Smooth muscle cell (in vitro differentiated cells): ENCODE measurements at regions not wholly inside any gene's neighbourhood (a gene's known extent, or its start where the extent isn't known, plus 50 kb on each side); places are given as distances from the start of the nearest gene placed in this dataset.

Experiments
- DNase-seq: peaks from one replicate; lab custom pipeline; 2025; ENCODE audit not compliant: unreplicated experiment; lab: John Stamatoyannopoulos, UW
- H2AFZ ChIP-seq: fragments of 200-600 bp; sonication (generic); 2 replicates; pipeline ENCODE4 v1.6.0; 2016; ENCODE audit warnings: antibody characterized with exemption, low read depth, mild to moderate bottlenecking
- H3F3A ChIP-seq: fragments of 200-600 bp; sonication (generic); 2 replicates; pipeline ENCODE4 v1.6.0; 2017; ENCODE audit warnings: antibody characterized with exemption, low read depth
- H3K27ac ChIP-seq: fragments of 200-600 bp; sonication (generic); 2 replicates; pipeline ENCODE4 v1.5.1; 2016; ENCODE audit warnings: low read depth, mild to moderate bottlenecking
- H3K27me3 ChIP-seq: fragments of 200-600 bp; sonication (generic); 2 replicates; pipeline ENCODE4 v1.6.1; 2016; ENCODE audit warnings: low read depth, mild to moderate bottlenecking
- H3K36me3 ChIP-seq: fragments of 200-600 bp; sonication (generic); 2 replicates; pipeline ENCODE4 v1.5.1; 2016; ENCODE audit warnings: low read depth
- H3K4me1 ChIP-seq: fragments of 200-600 bp; sonication (generic); 2 replicates; pipeline ENCODE4 v1.5.1; 2016; ENCODE audit warnings: low read depth
- H3K4me2 ChIP-seq: fragments of 200-600 bp; sonication (generic); 2 replicates; pipeline ENCODE4 v1.6.0; 2016; ENCODE audit warnings: mild to moderate bottlenecking
- H3K4me3 ChIP-seq: fragments of 200-600 bp; sonication (generic); 2 replicates; pipeline ENCODE4 v1.5.1; 2016; ENCODE audit warnings: mild to moderate bottlenecking
- H3K79me2 ChIP-seq: fragments of 200-600 bp; sonication (generic); 2 replicates; pipeline ENCODE4 v1.6.0; 2016; ENCODE audit warnings: low read depth, mild to moderate bottlenecking
- H3K9ac ChIP-seq: fragments of 200-600 bp; sonication (generic); 2 replicates; pipeline ENCODE4 v1.6.0; 2016; ENCODE audit warnings: low read depth
- H3K9me3 ChIP-seq: fragments of 200-600 bp; sonication (generic); replicated peaks from 2 replicates; pipeline ENCODE4 v1.5.1; 2016; ENCODE audit warnings: low read depth
- H4K20me1 ChIP-seq: fragments of 200-600 bp; sonication (generic); 2 replicates; pipeline ENCODE4 v1.6.0; 2016; ENCODE audit warnings: low read depth
- CTCF ChIP-seq: fragments of 200-600 bp; sonication (generic); IDR thresholded peaks from 2 replicates; pipeline ENCODE4 v1.5.1; 2017; ENCODE audit warnings: borderline replicate concordance, mild to moderate bottlenecking, antibody characterized with exemption; ENCODE audit not compliant: insufficient read depth, poor library complexity, severe bottlenecking
- WGBS: methylation state at CpG from one replicate; pipeline ENCODE4 v1.1.7; 2016; ENCODE audit warnings: low lambda C conversion rate; 5-methylcytosine and 5-hydroxymethylcytosine counted together

- Histone ChIP-seq H4K20me1 (no peaks in the 10 kb centered on the region), H3K4me3 (no peak overlapping the region), H3F3A (no peaks in the 10 kb centered on the region), H3K79me2 (no peaks in the 10 kb centered on the region), H3K27ac (no peak overlapping the region), H3K27me3 (peaks cover 6% of the 10 kb centered on the region), H2AFZ (no peak overlapping the region), H3K9me3 (no peaks in the 10 kb centered on the region), H3K4me1 (no peaks in the 10 kb centered on the region), H3K4me2 (no peak overlapping the region), H3K9ac (no peak overlapping the region), H3K36me3 (no peaks in the 10 kb centered on the region)
- DNase-seq: peak; percentile 42
- TF ChIP-seq CTCF: no peak
- WGBS: 59% methylated on average over 12 of the region's 12 CpGs
Measured at GRCh38 chr17:73770115-73770848, 126.0 kb upstream of the SDK2 start.

- TF ChIP-seq CTCF: no peak
- no peaks in the 10 kb centered on the region for H3F3A ChIP-seq
- no peaks in the 10 kb centered on the region for H3K79me2 ChIP-seq
- H4K20me1 ChIP-seq: no peaks in the 10 kb centered on the region
- no peaks in the 10 kb centered on the region for H3K4me1 ChIP-seq
- H3K27me3 ChIP-seq: peaks cover 4% of the 10 kb centered on the region
- no peak overlapping the region for H3K27ac ChIP-seq
- H3K9ac ChIP-seq: no peak overlapping the region
- H3K9me3 ChIP-seq: no peaks in the 10 kb centered on the region
- H2AFZ ChIP-seq: no peak overlapping the region
- H3K36me3 ChIP-seq: no peaks in the 10 kb centered on the region
- 83% methylated on average over 6 of the region's 6 CpGs for WGBS
- no peak for DNase-seq
- no peak overlapping the region for H3K4me2 ChIP-seq
- H3K4me3 ChIP-seq: no peak overlapping the region
Measured at GRCh38 chr17:73770849-73771229, 126.6 kb upstream of the SDK2 start.

GRCh38 chr17:73772107-73772705 lies 128.0 kb upstream of the SDK2 start:
- WGBS: 81% methylated on average over 5 of the region's 5 CpGs
- Histone ChIP-seq H3K4me2 (no peak overlapping the region), H3K27me3 (no peaks in the 10 kb centered on the region), H3F3A (no peaks in the 10 kb centered on the region), H4K20me1 (no peaks in the 10 kb centered on the region), H2AFZ (no peak overlapping the region), H3K4me1 (no peaks in the 10 kb centered on the region), H3K79me2 (no peaks in the 10 kb centered on the region), H3K9me3 (no peaks in the 10 kb centered on the region), H3K27ac (no peak overlapping the region), H3K9ac (no peak overlapping the region), H3K36me3 (no peaks in the 10 kb centered on the region), H3K4me3 (no peak overlapping the region)
- no peak for TF ChIP-seq CTCF
- no peak for DNase-seq

- Histone ChIP-seq H3K4me3 (no peak overlapping the region), H3K27ac (no peak overlapping the region), H3K9me3 (no peaks in the 10 kb centered on the region), H3K4me2 (no peak overlapping the region), H3F3A (no peaks in the 10 kb centered on the region), H2AFZ (no peak overlapping the region), H3K27me3 (no peaks in the 10 kb centered on the region), H3K9ac (no peak overlapping the region), H3K79me2 (no peaks in the 10 kb centered on the region), H3K4me1 (no peaks in the 10 kb centered on the region), H3K36me3 (no peaks in the 10 kb centered on the region), H4K20me1 (no peaks in the 10 kb centered on the region)
- DNase-seq: no peak
- no peak for TF ChIP-seq CTCF
- WGBS: 58% methylated on average over 7 of the region's 7 CpGs
Measured at GRCh38 chr17:73773702-73774101, 129.5 kb upstream of the SDK2 start.
